ENCODE measurements at regions not wholly inside any gene's neighbourhood (a gene's known extent, or its start where the extent isn't known, plus 50 kb on each side); places are given as distances from the start of the nearest gene placed in this dataset.

DNA sequence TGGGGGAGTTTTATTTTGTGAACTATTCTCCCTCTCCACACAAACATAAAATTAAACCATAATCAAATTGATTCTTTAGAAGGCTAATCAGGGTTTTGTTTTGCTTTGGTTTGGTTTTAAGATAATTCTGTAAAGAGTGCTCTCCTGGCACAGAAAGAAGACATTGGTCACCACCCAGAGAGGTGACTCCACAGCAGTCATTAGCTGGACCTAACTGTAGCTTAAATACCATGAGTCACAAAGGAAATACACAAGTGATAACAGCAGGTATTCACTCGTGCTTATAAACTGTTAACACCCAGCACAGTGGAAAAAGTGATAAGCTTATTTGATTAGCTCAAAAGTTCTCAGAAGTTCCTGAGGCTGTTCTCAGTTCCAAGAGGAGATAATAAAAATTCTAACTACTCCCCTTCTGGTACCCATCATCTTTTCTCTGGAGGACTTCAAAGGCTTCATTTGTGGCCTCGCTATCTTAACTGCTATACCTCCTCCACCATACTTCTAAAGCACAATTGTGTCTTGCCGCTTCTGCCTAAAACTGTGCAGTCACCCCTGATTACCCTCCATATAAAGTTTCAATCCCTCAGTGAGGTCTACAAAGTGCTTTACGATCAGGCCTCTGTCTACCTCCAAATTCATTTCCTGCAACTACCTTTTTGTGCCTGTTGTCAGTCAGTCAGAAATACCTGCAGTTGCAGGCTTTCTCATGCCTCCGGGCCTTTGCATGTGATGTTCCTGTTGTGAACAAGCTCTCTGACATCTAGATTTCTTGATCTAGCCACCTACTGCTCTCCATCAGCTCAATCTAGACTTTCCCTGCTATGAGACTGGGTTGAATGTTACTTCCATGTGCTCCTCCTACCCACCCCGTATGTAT lies 201.1 kb downstream of the SAMD5 start:
- no peak for TF ChIP-seq JUND (IDR thresholded peaks at IDR 0.05; ENCODE audit: low read depth)
- in situ Hi-C loops (cut with HindIII; ENCODE audit: low pct_unique_long_range_greater_than_20kb, low sequenced_read_pairs) = no loop called here
- no peak for DNase-seq (ENCODE audit: low read depth in 1 of 2, low spot score in 1 of 2)

DNA sequence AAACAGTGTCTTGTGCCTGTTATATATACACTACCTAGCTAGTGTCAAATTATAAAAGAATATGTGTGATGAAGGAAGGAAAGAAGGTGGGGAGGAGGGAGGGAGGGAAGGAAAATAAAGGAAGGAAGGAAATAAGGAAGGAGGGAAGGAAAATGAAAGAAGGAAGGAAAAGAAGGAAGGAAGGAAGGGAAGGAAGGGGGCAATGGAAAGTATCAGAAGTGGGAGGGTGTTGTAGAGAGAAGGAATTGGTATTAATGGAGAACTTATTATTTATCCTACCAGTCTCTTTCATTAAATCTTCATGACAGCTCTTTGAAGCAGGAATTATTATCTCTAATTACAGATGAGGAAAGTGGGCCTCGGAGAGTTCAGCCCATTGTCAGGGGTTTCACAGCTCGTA lies 202.4 kb downstream of the SAMD5 start:
- no peak for DNase-seq (ENCODE audit: low read depth in 1 of 2, low spot score in 1 of 2)
- in situ Hi-C loops (cut with HindIII; ENCODE audit: low pct_unique_long_range_greater_than_20kb, low sequenced_read_pairs) = no loop called here
- no peak for TF ChIP-seq JUND (IDR thresholded peaks at IDR 0.05; ENCODE audit: low read depth)

DNA sequence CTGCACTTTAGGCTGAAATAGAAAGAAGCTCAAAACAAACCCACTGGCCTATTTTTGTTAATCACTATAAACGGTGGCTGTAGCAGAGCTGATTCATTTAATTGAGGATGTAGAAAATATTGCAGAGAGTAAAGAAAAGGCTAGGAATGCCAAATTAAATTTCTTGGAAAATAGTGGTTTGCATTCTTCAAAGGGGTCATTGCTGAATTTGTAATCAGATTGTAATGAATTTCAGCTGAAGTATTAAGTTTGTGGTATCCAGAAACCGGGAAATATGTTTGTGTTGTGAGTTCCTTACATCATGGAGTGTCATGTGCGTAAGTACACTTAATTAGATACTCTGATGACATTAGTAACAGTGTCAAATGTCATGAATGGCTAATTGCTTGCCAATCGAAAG lies 203.0 kb downstream of the SAMD5 start:
- no peak for DNase-seq (ENCODE audit: low read depth in 1 of 2, low spot score in 1 of 2)
- in situ Hi-C loops (cut with HindIII; ENCODE audit: low pct_unique_long_range_greater_than_20kb, low sequenced_read_pairs) = no loop called here
- no peak for TF ChIP-seq JUND (IDR thresholded peaks at IDR 0.05; ENCODE audit: low read depth)

DNA sequence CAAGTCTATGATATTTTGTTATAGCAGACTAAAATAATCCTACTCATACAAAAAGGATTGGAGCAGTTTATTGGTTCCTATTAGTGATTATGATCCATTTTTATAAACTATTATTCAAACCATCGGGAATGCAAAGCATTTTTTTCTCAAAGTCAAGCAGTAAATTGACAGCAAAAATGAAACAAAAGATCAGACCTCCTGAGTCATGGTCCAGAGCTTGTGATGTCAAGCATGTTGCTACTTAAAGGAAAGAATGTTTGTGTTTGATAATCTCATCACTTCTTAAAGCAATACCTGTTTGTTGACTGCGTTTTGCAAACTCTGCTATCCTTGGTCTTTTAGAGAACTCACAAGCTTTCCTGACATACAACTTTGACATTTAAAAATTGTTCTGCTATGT lies 204.4 kb downstream of the SAMD5 start:
- in situ Hi-C loops (cut with HindIII; ENCODE audit: low pct_unique_long_range_greater_than_20kb, low sequenced_read_pairs) = no loop called here
- DNase-seq (ENCODE audit: low read depth in 1 of 2, low spot score in 1 of 2) = no peak
- TF ChIP-seq JUND (IDR thresholded peaks at IDR 0.05; ENCODE audit: low read depth) = no peak

GRCh38 chr6:147715035-147715434 lies 206.5 kb downstream of the SAMD5 start:
- no peak for TF ChIP-seq JUND (IDR thresholded peaks at IDR 0.05; ENCODE audit: low read depth)
- no peak for DNase-seq (ENCODE audit: low read depth in 1 of 2, low spot score in 1 of 2)
- in situ Hi-C loops (cut with HindIII; ENCODE audit: low pct_unique_long_range_greater_than_20kb, low sequenced_read_pairs) = no loop called here

GRCh38 chr6:147716434-147716833 lies 207.9 kb downstream of the SAMD5 start:
- in situ Hi-C loops (cut with HindIII; ENCODE audit: low pct_unique_long_range_greater_than_20kb, low sequenced_read_pairs) = no loop called here

GRCh38 chr6:147717991-147718390 lies 209.5 kb downstream of the SAMD5 start:
- DNase-seq (ENCODE audit: low read depth in 1 of 2, low spot score in 1 of 2) = peak in 1 of 2 experiments; percentile 2
- TF ChIP-seq JUND (IDR thresholded peaks at IDR 0.05; ENCODE audit: low read depth) = no peak
- in situ Hi-C loops (cut with HindIII; ENCODE audit: low pct_unique_long_range_greater_than_20kb, low sequenced_read_pairs) = no loop called here

More at GRCh38 chr6:147716434-147716833, 207.9 kb downstream of the SAMD5 start:
- no peak for TF ChIP-seq JUND (IDR thresholded peaks at IDR 0.05; ENCODE audit: low read depth)
- no peak for DNase-seq (ENCODE audit: low read depth in 1 of 2, low spot score in 1 of 2)

DNA sequence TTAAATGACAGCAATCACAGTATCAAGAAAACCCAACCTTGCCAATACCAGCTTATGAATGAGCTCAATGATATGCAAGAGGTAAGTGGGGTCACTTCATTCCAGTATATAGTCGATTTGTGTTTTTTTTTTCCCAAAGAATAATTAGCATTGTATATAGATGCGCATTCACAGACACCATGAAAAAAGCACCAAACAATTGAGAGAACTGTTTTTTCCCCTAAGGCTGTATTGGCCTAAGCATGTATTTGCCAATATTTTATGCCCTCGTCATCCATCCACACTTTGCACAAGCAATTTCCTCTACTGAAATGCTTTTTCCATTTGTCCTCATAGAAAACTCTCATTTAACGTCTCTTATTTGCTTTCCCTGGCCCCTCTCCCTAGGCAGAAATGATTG lies 213.7 kb downstream of the SAMD5 start:
- no peak for TF ChIP-seq JUND (IDR thresholded peaks at IDR 0.05; ENCODE audit: low read depth)
- no peak for DNase-seq (ENCODE audit: low read depth in 1 of 2, low spot score in 1 of 2)
- in situ Hi-C loops (cut with HindIII; ENCODE audit: low pct_unique_long_range_greater_than_20kb, low sequenced_read_pairs) = no loop called here

DNA sequence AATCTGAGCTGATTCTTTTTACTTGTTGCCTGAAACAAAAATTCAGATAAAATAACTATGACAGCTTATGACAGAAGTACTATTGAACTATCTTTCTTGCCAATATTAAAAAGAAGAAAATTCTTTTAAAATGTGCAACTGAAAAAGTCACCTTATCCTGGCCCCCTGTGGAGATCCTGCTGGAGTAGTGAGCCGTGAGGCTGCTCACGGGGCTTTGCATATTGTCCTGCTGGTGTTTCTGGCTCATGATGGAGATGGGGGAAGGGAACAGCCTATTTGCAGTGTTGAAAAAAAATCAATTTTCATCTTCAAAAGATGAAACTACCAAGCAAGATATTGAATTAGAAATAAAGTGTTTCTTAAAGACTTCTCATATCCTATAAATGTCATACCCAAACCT lies 216.0 kb downstream of the SAMD5 start:
- no peak for TF ChIP-seq JUND (IDR thresholded peaks at IDR 0.05; ENCODE audit: low read depth)
- in situ Hi-C loops (cut with HindIII; ENCODE audit: low pct_unique_long_range_greater_than_20kb, low sequenced_read_pairs) = no loop called here
- DNase-seq (ENCODE audit: low read depth in 1 of 2, low spot score in 1 of 2) = no peak

- in situ Hi-C loops (cut with HindIII; ENCODE audit: low pct_unique_long_range_greater_than_20kb, low sequenced_read_pairs) = no loop called here
- TF ChIP-seq JUND (IDR thresholded peaks at IDR 0.05; ENCODE audit: low read depth) = no peak
- no peak for DNase-seq (ENCODE audit: low read depth in 1 of 2, low spot score in 1 of 2)
Observed at GRCh38 chr6:147726342-147726741, 217.9 kb downstream of the SAMD5 start.

GRCh38 chr6:147728903-147729302 lies 220.4 kb downstream of the SAMD5 start:
- peak in 1 of 2 experiments; percentile 33 for DNase-seq (ENCODE audit: low read depth in 1 of 2, low spot score in 1 of 2)
- in situ Hi-C loops (cut with HindIII; ENCODE audit: low pct_unique_long_range_greater_than_20kb, low sequenced_read_pairs) = no loop called here
- TF ChIP-seq JUND (IDR thresholded peaks at IDR 0.05; ENCODE audit: low read depth) = no peak

DNA sequence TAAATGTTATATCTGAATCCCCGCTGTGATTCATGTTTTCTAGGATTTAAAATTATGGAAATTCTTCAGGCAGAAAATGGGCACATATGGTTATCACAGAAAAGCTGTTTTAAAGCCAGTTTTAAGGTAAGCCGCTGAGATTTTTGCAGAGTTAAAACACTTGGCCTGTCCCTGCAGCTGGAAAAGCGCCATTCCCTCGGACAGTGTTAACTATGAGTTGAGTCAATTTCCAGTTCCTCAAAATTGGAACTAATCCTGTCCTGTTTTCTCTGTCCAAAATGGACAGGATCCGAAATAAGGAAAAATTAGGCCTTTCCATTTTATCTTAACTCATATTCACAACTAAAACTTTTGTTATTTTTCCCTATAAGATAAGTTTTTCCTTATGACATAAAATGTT lies 225.2 kb downstream of the SAMD5 start:
- DNase-seq (ENCODE audit: low read depth in 1 of 2, low spot score in 1 of 2) = no peak
- in situ Hi-C loops (cut with HindIII; ENCODE audit: low pct_unique_long_range_greater_than_20kb, low sequenced_read_pairs) = no loop called here
- TF ChIP-seq JUND (IDR thresholded peaks at IDR 0.05; ENCODE audit: low read depth) = no peak

GRCh38 chr6:147734151-147734550 lies 225.7 kb downstream of the SAMD5 start:
- in situ Hi-C loops (cut with HindIII; ENCODE audit: low pct_unique_long_range_greater_than_20kb, low sequenced_read_pairs) = no loop called here
- DNase-seq (ENCODE audit: low read depth in 1 of 2, low spot score in 1 of 2) = no peak
- no peak for TF ChIP-seq JUND (IDR thresholded peaks at IDR 0.05; ENCODE audit: low read depth)

- in situ Hi-C loops (cut with HindIII; ENCODE audit: low pct_unique_long_range_greater_than_20kb, low sequenced_read_pairs) = no loop called here
- DNase-seq (ENCODE audit: low read depth in 1 of 2, low spot score in 1 of 2) = no peak
- TF ChIP-seq JUND (IDR thresholded peaks at IDR 0.05; ENCODE audit: low read depth) = no peak
Observed at GRCh38 chr6:147735924-147736323, 227.4 kb downstream of the SAMD5 start.
